OCI-LY3 (cell line): ENCODE measurements at regions not wholly inside any gene's neighbourhood (a gene's known extent, or its start where the extent isn't known, plus 50 kb on each side); places are given as distances from the start of the nearest gene placed in this dataset.
"Not testable (repeated sequence)": the region's sequence is repeated elsewhere in the genome, so short reads cannot be mapped to it uniquely, and the experiment has no call there.

ENCODE experiments used
- EZH2phosphoT487 ChIP-seq: fragments of 200-600 bp; shearing (Covaris generic); IDR thresholded peaks from 2 replicates; pipeline ENCODE4 v1.6.1; 2018; ENCODE audit warnings: antibody characterized with exemption, mixed run types, low read depth
- TF ChIP-seq, protein P1 (sequence below): fragments of 200-600, 300-600 bp; sonication (generic); IDR thresholded peaks from 2 replicates; pipeline ENCODE4 v1.5.1; 2014; ENCODE audit warnings: antibody characterized with exemption, low read length, low read depth

GRCh38 chrX:90453770-90454338, 532.1 kb downstream of the TGIF2LX start:
- TF ChIP-seq, protein P1, sequence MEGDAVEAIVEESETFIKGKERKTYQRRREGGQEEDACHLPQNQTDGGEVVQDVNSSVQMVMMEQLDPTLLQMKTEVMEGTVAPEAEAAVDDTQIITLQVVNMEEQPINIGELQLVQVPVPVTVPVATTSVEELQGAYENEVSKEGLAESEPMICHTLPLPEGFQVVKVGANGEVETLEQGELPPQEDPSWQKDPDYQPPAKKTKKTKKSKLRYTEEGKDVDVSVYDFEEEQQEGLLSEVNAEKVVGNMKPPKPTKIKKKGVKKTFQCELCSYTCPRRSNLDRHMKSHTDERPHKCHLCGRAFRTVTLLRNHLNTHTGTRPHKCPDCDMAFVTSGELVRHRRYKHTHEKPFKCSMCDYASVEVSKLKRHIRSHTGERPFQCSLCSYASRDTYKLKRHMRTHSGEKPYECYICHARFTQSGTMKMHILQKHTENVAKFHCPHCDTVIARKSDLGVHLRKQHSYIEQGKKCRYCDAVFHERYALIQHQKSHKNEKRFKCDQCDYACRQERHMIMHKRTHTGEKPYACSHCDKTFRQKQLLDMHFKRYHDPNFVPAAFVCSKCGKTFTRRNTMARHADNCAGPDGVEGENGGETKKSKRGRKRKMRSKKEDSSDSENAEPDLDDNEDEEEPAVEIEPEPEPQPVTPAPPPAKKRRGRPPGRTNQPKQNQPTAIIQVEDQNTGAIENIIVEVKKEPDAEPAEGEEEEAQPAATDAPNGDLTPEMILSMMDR = not testable (repeated sequence)
- TF ChIP-seq EZH2phosphoT487 = not testable (repeated sequence)
